A673 (cell line): ENCODE measurements at regions not wholly inside any gene's neighbourhood (a gene's known extent, or its start where the extent isn't known, plus 50 kb on each side); places are given as distances from the start of the nearest gene placed in this dataset.

Experiments
- BruUV-seq: library from RNA; stranded (reverse); fragments of 400-500 nt; replicated peaks from 2 replicates; lab custom pipeline; 2021; lab: Mats Ljungman, UMichigan
- CTCF ChIA-PET: fragments of 300-600 bp; sonication (Branson Sonifier 250); formaldehyde crosslinking; loops from one replicate; lab custom pipeline; 2022; ENCODE audit warnings: antibody characterized with exemption; lab: Charles Lee
- POLR2A ChIA-PET: fragments of 300-600 bp; sonication (Branson Sonifier 250); formaldehyde crosslinking; loops from one replicate; lab custom pipeline; 2022; ENCODE audit warnings: antibody characterized with exemption; ENCODE audit not compliant: low non-redundant PET; lab: Charles Lee
- DNase-seq: peaks from one replicate; pipeline ENCODE4 v3.0.0-alpha.2; 2015; ENCODE audit warnings: low spot score
- H3K27ac ChIP-seq: fragments of 200-600 bp; sonication (generic); 2 replicates; pipeline ENCODE4 v1.5.1; 2016; ENCODE audit warnings: mixed run types, low read depth, mild to moderate bottlenecking, mixed read lengths, antibody characterized with exemption, low read length; ENCODE audit not compliant: poor library complexity, severe bottlenecking
- H3K27me3 ChIP-seq: fragments of 200-600 bp; sonication (generic); replicated peaks from 2 replicates; pipeline ENCODE4 v1.6.1; 2017; ENCODE audit warnings: mixed run types, low read depth, mild to moderate bottlenecking, mixed read lengths, antibody characterized with exemption, low read length; ENCODE audit not compliant: insufficient read depth, poor library complexity
- H3K36me3 ChIP-seq: fragments of 200-600 bp; sonication (generic); 2 replicates; pipeline ENCODE4 v1.6.1; 2016; ENCODE audit warnings: mixed run types, mild to moderate bottlenecking, mixed read lengths, antibody characterized with exemption, low read length; ENCODE audit not compliant: insufficient read depth, poor library complexity, severe bottlenecking
- H3K4me1 ChIP-seq: fragments of 200-600 bp; sonication (generic); 2 replicates; pipeline ENCODE4 v1.6.1; 2017; ENCODE audit warnings: mixed run types, mild to moderate bottlenecking, mixed read lengths, antibody characterized with exemption, low read length; ENCODE audit not compliant: insufficient read depth, poor library complexity, severe bottlenecking
- H3K4me3 ChIP-seq: fragments of 200-600 bp; sonication (generic); 2 replicates; pipeline ENCODE4 v1.5.1; 2016; ENCODE audit warnings: low read depth, mixed run types, mild to moderate bottlenecking, mixed read lengths, low read length; ENCODE audit not compliant: poor library complexity, severe bottlenecking
- H3K9me3 ChIP-seq: fragments of 200-600 bp; sonication (generic); 2 replicates; pipeline ENCODE4 v1.6.1; 2016; ENCODE audit warnings: mixed run types, low read depth, mild to moderate bottlenecking, mixed read lengths, antibody characterized with exemption, low read length; ENCODE audit not compliant: poor library complexity, severe bottlenecking
- CTCF ChIP-seq: fragments of 300-800, 200-600 bp; sonication (generic); conservative IDR thresholded peaks from 2 replicates; pipeline ENCODE4 v1.5.1; 2017; ENCODE audit warnings: low read depth, mild to moderate bottlenecking, antibody characterized with exemption, low read length, moderate library complexity, mixed read lengths
- EZH2 ChIP-seq: fragments of 200-600 bp; sonication (generic); IDR thresholded peaks from 2 replicates; pipeline ENCODE4 v1.6.1; 2017; ENCODE audit warnings: borderline replicate concordance, low read depth, mild to moderate bottlenecking, mixed read lengths, antibody characterized with exemption, low read length; ENCODE audit not compliant: poor library complexity, severe bottlenecking
- intact Hi-C: fragments of 100-400 bp; cut with micrococcal nuclease; formaldehyde crosslinking; loops from one replicate; pipeline ENCODE4 v1.10.0; 2022; ENCODE audit not compliant: unreplicated experiment

- TF ChIP-seq EZH2: no peak
- no peak for TF ChIP-seq CTCF
- H3K27me3 ChIP-seq: no peaks in the 10 kb centered on the region
- BruUV-seq: no TSS peak
- CTCF ChIA-PET: no interaction called here
- intact Hi-C loops: no loop called here
- H3K36me3 ChIP-seq: no peaks in the 10 kb centered on the region
- DNase-seq: no peak
- no peak overlapping the region for H3K27ac ChIP-seq
- H3K9me3 ChIP-seq: no peaks in the 10 kb centered on the region
- H3K4me3 ChIP-seq: no peak overlapping the region
- H3K4me1 ChIP-seq: no peaks in the 10 kb centered on the region
- POLR2A ChIA-PET: no interaction called here
Observed at GRCh38 chr12:38585086-38585485, 268.5 kb downstream of the ALG10B start.

- intact Hi-C loops: no loop called here
- TF ChIP-seq CTCF (no peak), EZH2 (no peak)
- no peak overlapping the region for H3K4me3 ChIP-seq
- H3K27me3 ChIP-seq: no peaks in the 10 kb centered on the region
- ChIA-PET POLR2A (no interaction called here), CTCF (no interaction called here)
- no peak for DNase-seq
- no peaks in the 10 kb centered on the region for H3K4me1 ChIP-seq
- H3K27ac ChIP-seq: no peak overlapping the region
- no TSS peak for BruUV-seq
- no peaks in the 10 kb centered on the region for H3K9me3 ChIP-seq
- no peaks in the 10 kb centered on the region for H3K36me3 ChIP-seq
Observed at GRCh38 chr12:38586789-38587188, 270.2 kb downstream of the ALG10B start.

GRCh38 chr12:38587594-38587993 is 271.0 kb downstream of the ALG10B start:
- POLR2A ChIA-PET: no interaction called here
- Histone ChIP-seq H3K4me1 (no peaks in the 10 kb centered on the region), H3K27ac (no peak overlapping the region), H3K9me3 (no peaks in the 10 kb centered on the region), H3K36me3 (no peaks in the 10 kb centered on the region), H3K4me3 (no peak overlapping the region), H3K27me3 (no peaks in the 10 kb centered on the region)
- TF ChIP-seq EZH2 (no peak), CTCF (no peak)
- BruUV-seq: no TSS peak
- CTCF ChIA-PET: no interaction called here
- DNase-seq: no peak
- intact Hi-C loops: no loop called here
